Mesendoderm (in vitro differentiated cells): ENCODE measurements at regions not wholly inside any gene's neighbourhood (a gene's known extent, or its start where the extent isn't known, plus 50 kb on each side); places are given as distances from the start of the nearest gene placed in this dataset.
A peak's percentile ranks its signal among the peaks of the same experiment; 100 is the strongest.
"Not testable (repeated sequence)": the region's sequence is repeated elsewhere in the genome, so short reads cannot be mapped to it uniquely, and the experiment has no call there.

Experiments
- DNase-seq: peaks from one replicate; pipeline ENCODE4 v3.0.0; 2013
- H2AK5ac ChIP-seq: 2 replicates; pipeline ENCODE4 v1.6.1; 2013; ENCODE audit warnings: low read length, inconsistent platforms
- H2BK120ac ChIP-seq: 2 replicates; pipeline ENCODE4 v1.6.1; 2013; ENCODE audit warnings: low read depth, mild to moderate bottlenecking, low read length, moderate library complexity, mixed read lengths
- H2BK15ac ChIP-seq: replicated peaks from 2 replicates; pipeline ENCODE4 v1.6.1; 2013; ENCODE audit warnings: low read depth, mild to moderate bottlenecking, moderate library complexity
- H2BK5ac ChIP-seq: 2 replicates; pipeline ENCODE4 v1.6.1; 2013; ENCODE audit warnings: low read length, inconsistent platforms
- H3K18ac ChIP-seq: 2 replicates; pipeline ENCODE4 v1.6.1; 2013; ENCODE audit warnings: mild to moderate bottlenecking, low read length, mixed read lengths
- H3K23ac ChIP-seq: one replicate; pipeline ENCODE4 v1.6.1; 2013; ENCODE audit warnings: low read length
- H3K27ac ChIP-seq: 2 replicates; pipeline ENCODE4 v1.5.1; 2013; ENCODE audit warnings: low read depth, mild to moderate bottlenecking, inconsistent platforms, low read length, moderate library complexity
- H3K27me3 ChIP-seq: 2 replicates; pipeline ENCODE4 v1.6.1; 2013; ENCODE audit warnings: low read length, control low read depth, mild to moderate bottlenecking, inconsistent platforms; ENCODE audit not compliant: insufficient read depth, poor library complexity
- H3K36me3 ChIP-seq: 2 replicates; pipeline ENCODE4 v1.6.1; 2013; ENCODE audit warnings: low read length, inconsistent platforms; ENCODE audit not compliant: control insufficient read depth, insufficient read depth
- H3K4ac ChIP-seq: one replicate; pipeline ENCODE4 v1.6.1; 2013; ENCODE audit warnings: low read depth, mild to moderate bottlenecking, low read length, moderate library complexity
- H3K4me1 ChIP-seq: 2 replicates; pipeline ENCODE4 v1.6.1; 2013; ENCODE audit warnings: low read depth, low read length, inconsistent platforms; ENCODE audit not compliant: control insufficient read depth
- H3K4me2 ChIP-seq: 2 replicates; pipeline ENCODE4 v1.6.1; 2013; ENCODE audit warnings: low read length
- H3K4me3 ChIP-seq: 2 replicates; pipeline ENCODE4 v1.5.1; 2013; ENCODE audit warnings: mild to moderate bottlenecking, low read length
- H3K56ac ChIP-seq: one replicate; pipeline ENCODE4 v1.6.1; 2013; ENCODE audit warnings: low read length
- H3K79me1 ChIP-seq: 2 replicates; pipeline ENCODE4 v1.6.1; 2013; ENCODE audit warnings: low read length, inconsistent platforms
- H3K79me2 ChIP-seq: 2 replicates; pipeline ENCODE4 v1.6.1; 2013; ENCODE audit warnings: mild to moderate bottlenecking, low read length; ENCODE audit not compliant: control insufficient read depth, insufficient read depth
- H3K9ac ChIP-seq: 2 replicates; pipeline ENCODE4 v1.6.1; 2013; ENCODE audit warnings: low read length, inconsistent platforms
- H4K5ac ChIP-seq: one replicate; pipeline ENCODE4 v1.6.1; 2013; ENCODE audit warnings: low read length
- H4K8ac ChIP-seq: one replicate; pipeline ENCODE4 v1.6.1; 2013; ENCODE audit warnings: low read depth, mild to moderate bottlenecking, control low read depth, low read length, moderate library complexity
- WGBS: extraction: QIAGEN DNeasy Blood & Tissue Kit; methylation state at CpG from one replicate; pipeline ENCODE4 v1.1.7; 2013; ENCODE audit warnings: low lambda C conversion rate, missing lambda C conversion rate; ENCODE audit not compliant: insufficient coverage; ENCODE audit errors: extremely low coverage; 5-methylcytosine and 5-hydroxymethylcytosine counted together

DNA sequence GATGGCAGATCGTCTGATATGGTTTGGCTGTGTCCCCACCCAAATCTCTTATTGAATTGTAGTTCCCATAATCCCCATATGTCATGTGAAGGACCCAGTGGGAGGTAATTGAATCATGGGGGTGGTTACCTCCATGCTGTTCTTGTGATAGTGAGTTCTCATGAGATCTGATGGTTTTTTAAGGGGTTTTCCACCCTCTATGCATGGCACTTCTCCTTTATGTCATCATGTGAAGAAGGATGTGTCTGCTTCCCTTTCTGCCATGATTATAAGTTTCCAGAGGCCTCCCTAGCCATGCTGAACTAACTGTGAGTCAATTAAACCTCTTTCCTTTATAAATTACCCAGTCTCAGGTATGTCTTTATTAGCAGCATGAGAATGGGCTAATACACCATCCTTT, 235.5 kb downstream of the RPAP3 start:
- WGBS = no CpG with 5 or more reads among the region's 1 CpG
- not testable (repeated sequence) for H3K36me3 ChIP-seq, H3K79me2 ChIP-seq, H4K5ac ChIP-seq, H3K27me3 ChIP-seq, H2BK120ac ChIP-seq, H3K79me1 ChIP-seq, H3K4me3 ChIP-seq, H2BK15ac ChIP-seq, H4K8ac ChIP-seq, H3K18ac ChIP-seq, H3K56ac ChIP-seq, DNase-seq, H3K9ac ChIP-seq, H3K23ac ChIP-seq, H2BK5ac ChIP-seq, H3K4me2 ChIP-seq, H3K27ac ChIP-seq, H2AK5ac ChIP-seq, H3K4ac ChIP-seq, H3K4me1 ChIP-seq

DNA sequence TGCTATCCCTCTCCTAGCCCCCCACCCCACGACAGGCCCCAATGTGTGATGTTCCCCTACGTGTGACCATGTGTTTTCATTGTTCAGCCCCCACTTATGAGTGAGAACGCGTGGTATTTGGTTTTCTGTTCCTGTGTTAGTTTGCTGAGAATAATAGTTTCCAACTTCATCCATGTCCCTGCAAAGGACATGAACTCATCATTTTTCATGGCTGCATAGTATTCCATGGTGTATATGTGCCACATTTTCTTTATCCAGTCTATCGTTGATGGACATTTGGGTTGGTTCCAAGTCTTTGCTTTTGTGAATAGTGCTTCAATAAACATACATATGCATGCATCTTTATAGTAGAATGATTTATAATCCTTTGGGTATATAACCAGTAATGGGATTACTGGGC, 241.9 kb downstream of the RPAP3 start:
- not testable (repeated sequence) for H2BK120ac ChIP-seq, H4K5ac ChIP-seq, H3K4ac ChIP-seq, H3K79me1 ChIP-seq, H3K79me2 ChIP-seq, H3K36me3 ChIP-seq, H2BK5ac ChIP-seq, H4K8ac ChIP-seq, H3K27ac ChIP-seq, H2BK15ac ChIP-seq, H3K4me2 ChIP-seq, H3K56ac ChIP-seq, H3K27me3 ChIP-seq, H3K18ac ChIP-seq, H3K4me3 ChIP-seq, H3K23ac ChIP-seq, H3K4me1 ChIP-seq, H2AK5ac ChIP-seq, DNase-seq, H3K9ac ChIP-seq
- no CpG with 5 or more reads among the region's 5 CpGs for WGBS

DNA sequence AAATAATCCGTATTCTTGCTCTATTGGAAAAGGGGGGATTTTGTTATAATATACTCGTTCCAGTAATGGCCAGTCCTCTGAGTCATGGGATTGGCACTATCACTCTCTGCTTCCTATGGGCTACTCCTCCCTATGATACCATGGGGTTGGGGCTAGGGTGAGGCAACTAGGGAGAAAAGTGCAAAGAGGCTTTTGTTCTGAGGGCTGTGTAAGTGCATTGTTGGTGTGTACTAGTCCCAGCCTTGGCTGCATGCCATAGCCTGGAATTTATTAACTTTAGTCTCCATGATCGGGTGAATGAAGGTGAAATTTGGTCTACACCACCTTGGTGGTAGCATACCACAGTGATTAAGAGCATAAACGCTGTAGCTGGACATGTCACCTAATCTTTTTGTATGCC, 247.6 kb downstream of the RPAP3 start:
- H2BK5ac ChIP-seq = no peak overlapping the region
- no peaks in the 10 kb centered on the region for H3K79me1 ChIP-seq
- H3K79me2 ChIP-seq = no peaks in the 10 kb centered on the region
- H3K4me1 ChIP-seq = no peaks in the 10 kb centered on the region
- no peak overlapping the region for H3K9ac ChIP-seq
- WGBS = no CpG with 5 or more reads among the region's 4 CpGs
- H3K4me3 ChIP-seq = peak overlapping the region; percentile 12
- no peak overlapping the region for H2AK5ac ChIP-seq
- H3K27me3 ChIP-seq = no peaks in the 10 kb centered on the region
- H3K4me2 ChIP-seq = no peak overlapping the region
- no peak overlapping the region for H2BK120ac ChIP-seq
- no peak overlapping the region for H4K8ac ChIP-seq
- H3K27ac ChIP-seq = no peak overlapping the region
- no peak overlapping the region for H3K56ac ChIP-seq
- no peak overlapping the region for H3K4ac ChIP-seq
- H4K5ac ChIP-seq = no peak overlapping the region
- no peak overlapping the region for H3K18ac ChIP-seq
- H3K36me3 ChIP-seq = no peaks in the 10 kb centered on the region
- no peak overlapping the region for H2BK15ac ChIP-seq
- no peak overlapping the region for H3K23ac ChIP-seq
- no peak for DNase-seq

DNA sequence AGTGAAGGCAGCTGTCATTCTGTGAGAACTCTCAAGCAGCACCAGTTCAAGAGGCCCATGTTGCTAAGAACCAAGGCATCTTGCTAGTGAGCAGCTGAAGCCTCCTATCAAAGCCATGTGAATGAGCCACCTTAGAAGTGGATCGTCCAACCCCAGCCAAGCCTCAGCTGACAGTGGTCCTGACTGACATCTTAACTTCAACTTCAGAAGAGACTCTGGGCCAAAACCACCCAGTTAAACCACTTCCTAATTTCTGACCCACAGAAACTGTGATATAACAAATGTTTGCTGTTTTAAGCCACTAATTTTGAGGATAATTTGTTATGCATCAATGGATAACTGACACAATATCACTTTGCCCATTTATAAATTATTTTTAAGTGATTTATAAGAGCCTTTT, 256.0 kb downstream of the RPAP3 start:
- no peak overlapping the region for H3K27ac ChIP-seq
- WGBS = no CpG with 5 or more reads among the region's 1 CpG
- no peak overlapping the region for H3K18ac ChIP-seq

DNA sequence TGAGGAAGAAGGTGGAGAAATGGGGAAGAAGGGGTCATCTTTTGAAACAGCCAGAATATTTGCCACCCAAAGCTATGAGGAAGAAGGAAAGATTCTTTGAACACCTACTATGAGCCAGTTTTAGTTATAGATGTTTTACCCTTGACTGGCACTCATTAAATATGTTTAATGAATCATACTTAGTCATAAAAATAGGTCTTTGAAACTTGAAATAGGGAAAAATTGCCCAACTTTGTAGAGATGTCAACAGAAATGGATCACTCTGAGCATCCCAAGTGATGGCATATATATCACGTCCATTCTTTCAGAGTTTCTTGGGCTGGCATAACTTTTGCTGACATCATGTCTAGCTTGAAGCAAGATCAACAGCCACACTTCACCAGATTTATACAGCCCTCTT, 263.5 kb downstream of the RPAP3 start:
- Histone ChIP-seq H2BK15ac (no peak overlapping the region), H4K5ac (no peak overlapping the region), H2BK5ac (no peak overlapping the region), H3K4ac (no peak overlapping the region), H3K36me3 (no peaks in the 10 kb centered on the region), H4K8ac (no peak overlapping the region), H3K4me1 (no peaks in the 10 kb centered on the region), H3K4me2 (no peak overlapping the region), H3K79me2 (no peaks in the 10 kb centered on the region), H3K56ac (no peak overlapping the region), H2AK5ac (no peak overlapping the region), H3K18ac (no peak overlapping the region), H3K27me3 (no peaks in the 10 kb centered on the region), H3K4me3 (no peak overlapping the region), H3K9ac (no peak overlapping the region), H2BK120ac (no peak overlapping the region), H3K27ac (no peak overlapping the region), H3K23ac (no peak overlapping the region), H3K79me1 (no peaks in the 10 kb centered on the region)
- no CpG with 5 or more reads among the region's 1 CpG for WGBS
- no peak for DNase-seq

More for the DNA sequence above, 256.0 kb downstream of the RPAP3 start:
- Histone ChIP-seq H2BK5ac (no peak overlapping the region), H3K4me3 (no peak overlapping the region), H3K9ac (no peak overlapping the region), H3K79me2 (no peaks in the 10 kb centered on the region), H3K4me2 (no peak overlapping the region), H3K36me3 (no peaks in the 10 kb centered on the region), H4K5ac (no peak overlapping the region), H3K23ac (no peak overlapping the region), H3K56ac (no peak overlapping the region), H4K8ac (no peak overlapping the region), H2AK5ac (no peak overlapping the region), H2BK15ac (no peak overlapping the region), H3K4ac (no peak overlapping the region), H3K4me1 (no peaks in the 10 kb centered on the region), H3K27me3 (no peaks in the 10 kb centered on the region), H3K79me1 (no peaks in the 10 kb centered on the region), H2BK120ac (no peak overlapping the region)
- DNase-seq = no peak

DNA sequence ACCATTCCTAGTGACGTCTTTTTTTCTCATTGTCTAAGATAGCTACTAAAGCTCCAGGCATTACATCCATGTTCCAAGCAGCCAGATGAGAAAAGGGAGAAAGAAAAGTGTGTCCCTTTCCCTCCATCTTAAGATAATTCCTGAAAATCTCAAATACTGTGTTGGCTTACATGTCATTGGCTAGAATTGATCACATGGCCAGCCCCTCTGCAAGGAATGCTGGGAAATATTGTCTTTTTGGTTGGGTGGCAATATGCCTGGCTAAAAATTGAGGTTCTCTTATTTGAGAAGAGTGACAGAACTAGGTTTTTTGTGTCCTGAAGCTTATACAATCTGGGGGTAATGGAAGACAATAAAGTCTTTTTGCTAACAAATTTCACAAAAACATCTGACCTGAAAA, 264.3 kb downstream of the RPAP3 start:
- no peak overlapping the region for H3K4ac ChIP-seq
- H3K23ac ChIP-seq = no peak overlapping the region
- no peak overlapping the region for H3K27ac ChIP-seq
- H4K5ac ChIP-seq = no peak overlapping the region
- H2BK15ac ChIP-seq = no peak overlapping the region
- H3K79me2 ChIP-seq = no peaks in the 10 kb centered on the region
- no peak overlapping the region for H4K8ac ChIP-seq
- no peak overlapping the region for H2AK5ac ChIP-seq
- DNase-seq = no peak
- WGBS = no CpG with 5 or more reads among the region's 1 CpG
- H3K9ac ChIP-seq = no peak overlapping the region
- H3K18ac ChIP-seq = no peak overlapping the region
- H3K27me3 ChIP-seq = no peaks in the 10 kb centered on the region
- no peaks in the 10 kb centered on the region for H3K4me1 ChIP-seq
- H2BK5ac ChIP-seq = no peak overlapping the region
- H3K79me1 ChIP-seq = no peaks in the 10 kb centered on the region
- no peak overlapping the region for H3K4me3 ChIP-seq
- no peaks in the 10 kb centered on the region for H3K36me3 ChIP-seq
- no peak overlapping the region for H2BK120ac ChIP-seq
- no peak overlapping the region for H3K56ac ChIP-seq
- H3K4me2 ChIP-seq = no peak overlapping the region
